IMR-90 (cell line): ENCODE measurements at regions not wholly inside any gene's neighbourhood (a gene's known extent, or its start where the extent isn't known, plus 50 kb on each side); places are given as distances from the start of the nearest gene placed in this dataset.

Experiments used
- ATAC-seq: fragments of 200-7000 bp; cut with Tn5 transposase; 2 replicates; pipeline ENCODE4 v1.9.1; 2020; ENCODE audit warnings: low read depth, mild to moderate bottlenecking, moderate library complexity
- BruUV-seq: library from RNA; stranded (reverse); fragments of 400-500 nt; replicated peaks from 2 replicates; lab custom pipeline; 2021; lab: Mats Ljungman, UMichigan
- CTCF ChIA-PET: fragments of 300-600 bp; formaldehyde crosslinking; extraction: SDS; loops from one replicate; lab custom pipeline; 2021; ENCODE audit warnings: antibody characterized with exemption; lab: Yijun Ruan, JAX
- POLR2A ChIA-PET: fragments of 300-600 bp; sonication (Branson Sonifier 250); formaldehyde crosslinking; loops from one replicate; lab custom pipeline; 2022; ENCODE audit warnings: antibody characterized with exemption; ENCODE audit not compliant: unreplicated experiment; lab: Charles Lee
- DNase-seq: peaks from one replicate; pipeline ENCODE4 v3.0.0; 2013
- H2AFZ ChIP-seq: replicated peaks from 2 replicates; pipeline ENCODE3; 2013; ENCODE audit warnings: low read length, mild to moderate bottlenecking; ENCODE audit not compliant: poor library complexity
- H2AK5ac ChIP-seq: 2 replicates; pipeline ENCODE4 v1.6.1; 2013; ENCODE audit warnings: low read depth, low read length, inconsistent platforms
- H2AK9ac ChIP-seq: replicated peaks from 2 replicates; pipeline ENCODE3; 2013; ENCODE audit warnings: mild to moderate bottlenecking, low read depth, low read length, moderate library complexity; ENCODE audit not compliant: poor library complexity
- H2BK120ac ChIP-seq: 2 replicates; pipeline ENCODE4 v1.6.1; 2013; ENCODE audit warnings: low read depth, low read length, inconsistent platforms
- H2BK15ac ChIP-seq: 3 replicates; pipeline ENCODE4 v1.6.1; 2013; ENCODE audit warnings: low read depth, low read length, inconsistent platforms
- H2BK20ac ChIP-seq: 2 replicates; pipeline ENCODE4 v1.6.1; 2013; ENCODE audit warnings: low read depth, mild to moderate bottlenecking, inconsistent platforms, low read length, moderate library complexity
- H2BK5ac ChIP-seq: 2 replicates; pipeline ENCODE4 v1.6.1; 2013; ENCODE audit warnings: mild to moderate bottlenecking, low read depth, low read length, inconsistent platforms; ENCODE audit not compliant: poor library complexity, severe bottlenecking
- H3K14ac ChIP-seq: replicated peaks from 2 replicates; pipeline ENCODE4 v1.6.1; 2013; ENCODE audit warnings: low read depth, low read length, inconsistent platforms
- H3K18ac ChIP-seq: 2 replicates; pipeline ENCODE4 v1.6.1; 2013; ENCODE audit warnings: low read depth, low read length, control low read depth
- H3K23ac ChIP-seq: 2 replicates; pipeline ENCODE4 v1.6.1; 2013; ENCODE audit warnings: low read depth, low read length, inconsistent platforms
- H3K27ac ChIP-seq: 2 replicates; pipeline ENCODE4 v1.5.1; 2013; ENCODE audit warnings: mild to moderate bottlenecking, control low read depth, low read length; ENCODE audit not compliant: insufficient read depth
- H3K27me3 ChIP-seq: 2 replicates; pipeline ENCODE4 v1.6.1; 2013; ENCODE audit warnings: low read length; ENCODE audit not compliant: control insufficient read depth, insufficient read depth
- H3K36me3 ChIP-seq: 2 replicates; pipeline ENCODE4 v1.6.1; 2013; ENCODE audit warnings: low read length, mixed read lengths; ENCODE audit not compliant: control insufficient read depth, insufficient read depth
- H3K4ac ChIP-seq: 2 replicates; pipeline ENCODE4 v1.6.1; 2013; ENCODE audit warnings: low read depth, low read length, inconsistent platforms
- H3K4me1 ChIP-seq: 2 replicates; pipeline ENCODE4 v1.6.1; 2013; ENCODE audit warnings: low read length, mixed read lengths; ENCODE audit not compliant: control insufficient read depth, insufficient read depth
- H3K4me2 ChIP-seq: 2 replicates; pipeline ENCODE4 v1.6.1; 2013; ENCODE audit warnings: low read depth, mild to moderate bottlenecking, control low read depth, low read length, moderate library complexity
- H3K4me3 ChIP-seq: 2 replicates; pipeline ENCODE4 v1.5.1; 2013; ENCODE audit warnings: low read depth, mild to moderate bottlenecking, control low read depth, low read length, moderate library complexity; ENCODE audit not compliant: insufficient read depth
- H3K56ac ChIP-seq: 2 replicates; pipeline ENCODE4 v1.6.1; 2013; ENCODE audit warnings: low read length, inconsistent platforms; ENCODE audit not compliant: insufficient read depth; ENCODE audit errors: extremely low read depth
- H3K79me1 ChIP-seq, 2 experiments: 2 replicates each; pipeline ENCODE4 v1.6.1; 2013; ENCODE audit warnings: low read length in 2 of 2, inconsistent platforms in 1 of 2, low read depth in 1 of 2
- H3K9ac ChIP-seq: 2 replicates; pipeline ENCODE4 v1.6.1; 2013; ENCODE audit warnings: low read depth, low read length, control low read depth
- H3K9me1 ChIP-seq: 2 replicates; pipeline ENCODE4 v1.6.1; 2013; ENCODE audit warnings: low read length, inconsistent platforms; ENCODE audit not compliant: insufficient read depth
- H3K9me3 ChIP-seq: 2 replicates; pipeline ENCODE4 v1.6.1; 2013; ENCODE audit warnings: low read length; ENCODE audit not compliant: control insufficient read depth, insufficient read depth
- H4K20me1 ChIP-seq: 2 replicates; pipeline ENCODE4 v1.6.1; 2013; ENCODE audit warnings: low read length, inconsistent platforms; ENCODE audit not compliant: insufficient read depth
- H4K5ac ChIP-seq: 2 replicates; pipeline ENCODE4 v1.6.1; 2013; ENCODE audit warnings: mild to moderate bottlenecking, low read depth, low read length, control low read depth
- H4K8ac ChIP-seq, 2 experiments: 2 replicates each; pipeline ENCODE4 v1.6.1; 2013; ENCODE audit warnings: low read depth in 2 of 2, low read length in 2 of 2, control low read depth in 1 of 2, inconsistent platforms in 1 of 2
- H4K91ac ChIP-seq: 2 replicates; pipeline ENCODE4 v1.6.1; 2013; ENCODE audit warnings: low read depth, low read length, inconsistent platforms; ENCODE audit not compliant: insufficient read depth
- MXI1 ChIP-seq: IDR thresholded peaks from 2 replicates; pipeline ENCODE4 v1.6.1; 2012; ENCODE audit warnings: low read depth, mild to moderate bottlenecking, low read length, moderate library complexity, borderline replicate concordance
- NFE2L2 ChIP-seq: fragments of 150-350 bp; IDR thresholded peaks from 2 replicates; pipeline ENCODE4 v1.6.1; 2016; ENCODE audit warnings: low read depth, mild to moderate bottlenecking, low read length
- USF2 ChIP-seq: fragments of 150-350 bp; IDR thresholded peaks from 2 replicates; pipeline ENCODE4 v1.6.1; 2017; ENCODE audit warnings: mild to moderate bottlenecking, antibody characterized with exemption, low read length, low read depth
- WGBS, 2 experiments: methylation state at CpG; one replicate each; pipeline versions ENCODE4 v1.1.5 to v1.1.7; 2013; ENCODE audit warnings: missing lambda C conversion rate in 2 of 2; ENCODE audit not compliant: insufficient read length in 1 of 2; ENCODE audit errors: extremely low coverage in 2 of 2; 5-methylcytosine and 5-hydroxymethylcytosine counted together
- dilution Hi-C: fragments of 300-500 bp; cut with HindIII; formaldehyde crosslinking; loops from one replicate; pipeline ENCODE4 v1.14.3; 2018; ENCODE audit warnings: low sequenced_read_pairs; ENCODE audit not compliant: unreplicated experiment
- in situ Hi-C: fragments of 300-500 bp; cut with MboI; formaldehyde crosslinking; loops from 3 replicates; pipeline ENCODE4 v1.14.3; 2019; ENCODE audit warnings: low sequenced_read_pairs, inconsistent platforms, mixed read lengths
- intact Hi-C: fragments of 100-400 bp; cut with micrococcal nuclease; formaldehyde crosslinking; loops from 2 replicates; pipeline ENCODE4 v1.10.0; 2022

DNA sequence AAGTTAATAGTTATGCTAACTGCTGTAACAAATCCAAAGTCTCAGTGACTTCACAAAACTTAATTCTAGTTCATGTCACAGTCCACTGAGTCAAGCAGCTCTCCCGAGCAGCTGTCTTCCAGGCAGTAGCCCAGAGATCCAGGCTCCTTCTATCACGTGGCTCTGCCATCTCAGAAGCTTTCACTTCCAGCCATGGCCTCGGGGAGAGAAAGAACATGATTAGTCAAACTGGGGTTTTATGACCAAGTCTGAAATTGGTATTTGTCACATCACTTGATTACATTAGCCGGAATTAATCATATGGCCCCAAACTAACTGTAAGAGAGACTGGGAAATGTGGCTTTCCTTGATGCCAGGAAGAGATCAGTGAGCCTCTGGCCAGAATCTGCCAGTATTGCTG is 70.2 kb upstream of the DGKG start:
- H3K4me2 ChIP-seq, result no peak overlapping the region
- H4K91ac ChIP-seq, result no peak overlapping the region
- H2AFZ ChIP-seq, result no peak overlapping the region
- no peak overlapping the region for H2BK15ac ChIP-seq
- H3K27ac ChIP-seq, result no peak overlapping the region
- H2BK120ac ChIP-seq, result no peak overlapping the region
- H3K36me3 ChIP-seq, result no peaks in the 10 kb centered on the region
- TF ChIP-seq USF2 (no peak; the same call in 1 of the 2 replicates), NFE2L2 (no peak), MXI1 (no peak)
- no peak overlapping the region for H3K56ac ChIP-seq
- H3K4me3 ChIP-seq, result no peak overlapping the region
- no peaks in the 10 kb centered on the region for H3K9me3 ChIP-seq
- H3K9ac ChIP-seq, result no peak overlapping the region
- ChIA-PET POLR2A (no interaction called here), CTCF (no interaction called here)
- H3K18ac ChIP-seq, result no peak overlapping the region; the same call in 1 of the 2 replicates
- no peak overlapping the region for H4K5ac ChIP-seq
- peaks cover 5% of the 10 kb centered on the region; the same call in 1 of the 2 replicates for H3K4me1 ChIP-seq
- DNase-seq, result peak; percentile 11
- in situ Hi-C loops (no loop called here), dilution Hi-C loops (no loop called here), intact Hi-C loops (no loop called here)
- no peak overlapping the region for H3K4ac ChIP-seq
- H2AK5ac ChIP-seq, result no peak overlapping the region
- BruUV-seq, result no TSS peak
- H3K79me1 ChIP-seq, result no peaks in the 10 kb centered on the region
- H3K9me1 ChIP-seq, result no peaks in the 10 kb centered on the region
- no peak overlapping the region for H2AK9ac ChIP-seq
- peaks cover 5% of the 10 kb centered on the region; the same call in 1 of the 2 replicates for H3K27me3 ChIP-seq
- H2BK20ac ChIP-seq, result no peak overlapping the region
- H4K8ac ChIP-seq, result no peak overlapping the region
- no CpG with 5 or more reads among the region's 4 CpGs for WGBS, 2 experiments
- H3K23ac ChIP-seq, result no peak overlapping the region
- H2BK5ac ChIP-seq, result no peak overlapping the region
- peak; percentile 67 for ATAC-seq
- H4K20me1 ChIP-seq, result no peaks in the 10 kb centered on the region
- H3K14ac ChIP-seq, result no peak overlapping the region
